ENCODE measurements at regions not wholly inside any gene's neighbourhood (a gene's known extent, or its start where the extent isn't known, plus 50 kb on each side); places are given as distances from the start of the nearest gene placed in this dataset.
"Not testable (repeated sequence)": the region's sequence is repeated elsewhere in the genome, so short reads cannot be mapped to it uniquely, and the experiment has no call there.

DNA sequence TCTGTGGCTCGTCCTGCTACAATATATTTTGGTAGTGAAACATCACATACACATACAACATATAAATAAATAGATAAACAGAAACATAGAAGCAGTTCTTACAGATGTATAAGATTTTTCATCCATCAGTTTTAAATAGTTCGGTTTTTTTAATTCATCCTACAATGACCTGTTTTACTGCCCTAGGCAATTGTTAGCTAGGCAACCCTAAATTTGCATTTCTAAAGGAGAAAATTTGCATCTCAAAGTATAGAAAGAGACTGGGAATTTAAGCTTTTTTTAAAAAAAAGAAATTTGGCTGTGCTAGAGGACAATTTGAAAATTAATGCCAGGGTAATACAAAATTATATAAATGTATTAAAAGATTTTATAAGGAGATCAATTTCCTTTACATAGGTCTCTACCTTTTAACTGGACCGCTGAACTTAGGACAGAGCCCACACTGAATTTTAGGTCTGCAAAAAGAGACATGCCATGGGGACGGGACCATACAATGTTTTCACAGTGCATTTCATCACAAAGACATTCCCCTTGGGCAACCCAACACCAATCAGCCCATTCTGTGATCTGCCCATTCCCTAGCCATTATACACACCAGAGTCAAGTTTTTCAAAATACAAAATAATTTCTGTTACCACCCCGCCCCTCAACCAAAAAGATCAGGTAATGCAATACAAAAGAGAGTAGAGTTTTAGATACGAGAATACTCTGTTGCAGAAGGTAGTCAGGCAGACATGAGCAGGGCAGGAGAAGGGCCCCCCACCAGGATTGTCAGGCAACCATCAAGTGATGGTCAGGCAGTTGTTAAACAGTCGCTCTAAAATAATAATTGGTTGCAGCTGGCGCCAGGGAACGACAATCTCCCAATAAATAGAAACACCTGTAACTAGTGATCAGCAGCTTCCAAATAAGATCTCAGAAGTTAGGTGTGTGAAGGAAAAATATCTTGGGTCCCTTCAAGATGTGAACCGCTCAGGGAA, 299.7 kb upstream of the SGCG start:
- no peak for DNase-seq

DNA sequence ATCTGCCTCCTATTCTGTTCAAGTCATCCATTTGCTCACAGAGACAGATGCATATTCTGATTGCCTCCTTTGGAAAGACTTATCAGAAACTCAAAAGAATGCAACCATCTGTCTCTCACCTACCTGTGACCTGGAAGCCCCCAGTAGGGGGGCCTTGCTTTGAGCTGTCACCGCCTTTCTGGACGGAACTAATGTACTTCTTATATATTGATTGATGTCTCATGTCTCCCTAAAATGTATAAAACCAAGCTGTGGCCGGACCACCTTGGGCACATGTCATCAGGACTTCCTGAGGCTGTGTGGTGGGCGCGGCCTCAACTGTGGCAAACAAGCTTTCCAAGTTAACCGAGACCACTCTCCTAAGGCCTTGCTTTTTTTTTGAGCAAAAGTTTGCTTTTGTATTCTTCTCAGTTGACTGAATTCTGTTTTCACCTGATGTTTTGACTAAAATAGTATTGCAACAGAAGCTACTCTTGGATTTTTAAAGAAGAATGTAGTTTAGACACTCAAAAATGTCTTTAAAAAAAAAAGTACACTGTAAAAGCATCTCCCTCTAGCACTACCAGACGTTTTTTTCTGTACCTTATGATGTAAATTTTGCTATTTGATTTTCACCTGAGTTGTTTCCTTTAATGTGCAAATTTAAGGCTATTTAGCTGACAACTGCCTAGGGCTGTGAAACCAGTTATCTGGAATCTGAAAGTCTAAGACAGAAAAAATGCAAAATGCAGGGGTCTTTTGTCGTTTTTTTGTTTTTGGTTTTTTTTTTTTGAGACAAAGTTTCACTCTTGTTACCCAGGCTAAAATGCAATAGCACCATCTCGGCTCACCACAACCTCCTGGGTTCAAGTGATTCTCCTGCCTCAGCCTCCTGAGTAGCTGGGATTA, 298.8 kb upstream of the SGCG start:
- DNase-seq: not testable (repeated sequence)

DNA sequence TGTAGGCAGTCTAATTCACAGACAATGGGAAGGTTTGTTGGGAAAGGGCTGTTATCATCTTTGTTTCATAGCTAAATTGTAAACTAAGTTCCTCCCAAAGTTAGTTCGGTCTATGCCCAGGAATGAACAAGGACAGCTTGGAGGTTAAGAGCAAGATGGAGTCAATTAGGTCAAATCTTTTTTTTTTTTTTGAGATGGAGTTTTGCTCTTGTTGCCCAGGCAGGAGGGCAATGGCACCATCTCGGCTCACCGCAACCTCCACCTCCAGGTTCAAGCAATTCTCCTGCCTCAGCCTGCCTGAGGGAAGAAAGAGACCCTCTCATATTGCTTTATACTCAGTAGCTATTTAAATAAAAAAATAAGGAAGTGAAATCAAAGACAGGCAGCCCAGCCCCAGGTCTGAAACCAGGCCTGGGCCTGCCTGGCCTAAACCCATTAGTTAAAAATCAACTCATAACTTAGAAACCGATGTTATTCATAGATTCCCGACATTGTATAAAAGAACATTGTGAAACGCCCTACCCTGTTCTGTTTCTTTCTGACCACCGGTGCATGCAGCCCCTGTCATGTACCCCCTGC, 297.4 kb upstream of the SGCG start:
- DNase-seq: no peak

DNA sequence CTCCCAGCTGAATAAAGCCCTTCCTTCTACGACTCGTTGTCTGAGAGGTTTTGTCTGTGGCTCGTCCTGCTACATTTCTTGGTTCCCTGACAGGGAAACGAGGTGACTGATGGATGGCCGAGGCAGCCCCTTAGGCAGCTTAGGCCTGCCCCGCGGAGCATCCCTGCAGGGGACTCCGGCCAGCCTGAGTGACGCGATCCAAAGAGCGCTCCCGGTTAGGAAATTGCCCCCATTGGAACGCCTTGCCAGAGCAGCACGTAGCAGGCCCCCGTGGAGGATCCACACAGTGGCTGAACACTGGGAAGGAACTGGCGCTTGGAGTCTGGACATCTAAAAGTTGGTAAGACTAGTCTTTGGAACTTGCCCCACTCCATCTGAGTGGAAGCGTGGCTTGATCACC, 296.8 kb upstream of the SGCG start:
- DNase-seq: no peak

DNA sequence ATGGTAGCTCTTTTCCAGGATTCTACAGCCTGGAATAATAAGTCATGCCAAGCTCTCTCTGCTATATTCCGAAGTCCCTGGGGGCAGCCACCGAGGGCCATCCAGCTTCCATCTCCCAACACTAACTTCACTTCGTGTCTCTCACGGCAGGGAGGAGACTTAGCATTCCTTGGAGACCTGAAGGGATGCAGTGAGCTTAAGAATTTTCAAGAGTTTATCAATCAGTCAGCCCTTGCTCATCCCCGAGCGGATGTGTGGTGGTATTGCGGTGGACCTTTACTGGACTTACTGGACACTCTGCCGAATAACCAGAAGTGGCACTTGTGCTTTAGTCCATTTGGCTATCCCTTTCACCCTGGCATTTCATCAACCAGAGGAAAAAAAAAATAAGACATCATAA, 294.7 kb upstream of the SGCG start:
- DNase-seq: not testable (repeated sequence)

GRCh38 chr13:22889376-22889775, 291.4 kb upstream of the SGCG start:
- not testable (repeated sequence) for DNase-seq

- DNase-seq: no peak
These were observed 287.6 kb upstream of the SGCG start for GRCh38 chr13:22893204-22893603.

- DNase-seq: no peak
These were observed 287.0 kb upstream of the SGCG start for GRCh38 chr13:22893777-22894176.

- no peak for DNase-seq
These were observed 283.0 kb upstream of the SGCG start for GRCh38 chr13:22897571-22898314.

DNA sequence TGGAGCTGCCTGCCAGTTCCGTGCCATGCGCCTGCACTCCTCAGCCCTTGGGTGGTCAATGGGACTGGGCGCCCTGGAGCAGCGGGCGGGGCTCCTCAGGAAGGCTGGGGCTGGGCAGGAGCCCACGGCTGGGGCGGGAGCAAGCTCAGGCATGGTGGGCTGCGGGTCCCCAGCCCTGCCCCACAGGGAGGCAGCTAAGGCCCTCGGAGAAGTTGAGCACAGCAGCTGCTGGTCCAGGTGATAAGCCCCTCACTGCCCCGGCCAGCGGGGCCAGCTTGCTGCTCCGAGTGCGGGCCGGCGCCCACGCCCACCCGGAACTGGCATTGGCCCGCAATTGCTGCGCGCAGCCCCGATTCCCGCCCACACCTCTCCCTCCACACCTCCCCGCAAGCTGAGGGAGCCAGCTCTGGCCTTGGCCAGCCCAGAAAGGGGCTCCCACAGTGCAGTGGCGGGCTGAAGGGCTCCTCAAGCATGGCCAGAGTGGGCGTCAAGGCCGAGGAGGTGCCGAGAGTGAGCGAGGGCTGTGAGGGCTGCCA, 280.3 kb upstream of the SGCG start:
- not testable (repeated sequence) for DNase-seq

DNA sequence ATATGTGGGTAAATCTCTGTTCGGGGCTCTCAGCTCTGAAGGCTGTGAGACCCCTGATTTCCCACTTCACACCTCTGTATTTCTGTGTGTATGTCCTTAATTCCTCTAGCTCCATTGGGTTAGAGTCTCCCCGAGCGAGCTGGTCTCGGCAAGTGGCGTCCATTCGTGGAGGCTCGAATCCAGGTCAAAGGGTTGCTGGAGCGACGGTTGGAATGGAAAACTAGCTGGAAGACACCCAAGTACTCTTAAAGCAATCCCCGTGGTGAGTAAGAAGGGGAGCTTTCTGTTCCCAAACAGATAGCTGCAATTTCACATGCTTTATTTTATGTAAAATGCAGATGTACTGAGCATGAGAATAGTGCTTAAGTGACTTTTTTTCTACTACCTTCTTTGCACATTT, 277.5 kb upstream of the SGCG start:
- DNase-seq: no peak

GRCh38 chr13:22903925-22904324, 276.9 kb upstream of the SGCG start:
- no peak for DNase-seq

DNA sequence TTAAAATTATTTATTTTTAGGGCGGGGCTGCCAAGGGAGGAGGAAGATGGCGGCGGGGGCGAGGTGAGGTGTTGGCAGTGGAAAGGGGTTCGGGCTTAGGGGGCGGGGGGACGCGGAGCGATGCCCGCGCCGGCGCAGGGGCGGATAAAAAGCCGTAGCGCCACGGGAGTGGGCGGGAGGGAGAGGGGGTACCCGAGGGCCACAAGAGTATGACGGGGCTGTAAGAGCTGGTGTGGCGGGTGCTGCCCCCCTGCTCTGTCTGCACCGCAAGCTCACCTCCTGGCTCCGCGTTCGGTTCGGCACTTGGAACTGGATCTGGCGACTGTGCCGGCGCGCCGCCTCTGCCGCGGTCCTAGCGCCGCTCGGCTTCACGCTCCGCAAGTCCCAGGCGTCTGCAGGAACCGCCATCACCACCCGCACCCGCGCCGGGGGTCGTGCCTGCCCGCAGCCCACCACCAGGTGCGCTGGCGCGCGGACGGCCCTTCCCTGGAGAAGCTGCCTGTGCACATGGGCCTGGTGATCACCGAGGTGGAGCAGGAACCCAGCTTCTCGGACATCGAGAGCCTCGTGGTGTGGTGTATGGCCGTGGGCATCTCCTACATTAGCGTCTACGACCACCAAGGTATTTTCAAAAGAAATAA, 265.2 kb upstream of the SGCG start:
- no peak for DNase-seq

DNA sequence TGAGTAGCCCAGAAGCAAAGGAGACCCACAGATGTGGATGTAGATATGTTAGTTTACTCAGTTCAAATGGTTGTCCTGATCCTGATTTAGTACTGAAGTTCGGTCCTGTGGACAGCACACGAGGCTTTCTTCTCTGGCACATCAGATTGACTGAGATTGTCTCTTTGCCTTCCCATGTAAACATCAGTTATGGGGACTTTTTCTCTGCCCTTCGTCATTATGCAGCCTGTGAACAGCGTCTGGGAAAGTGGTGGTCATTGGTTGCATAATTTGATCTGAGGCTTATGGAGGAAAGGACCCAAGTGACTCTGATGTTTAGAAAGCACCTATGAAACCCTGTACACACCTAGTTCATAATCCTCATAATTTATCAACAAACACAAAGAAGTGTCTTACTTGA, 264.5 kb upstream of the SGCG start:
- DNase-seq: not testable (repeated sequence)

DNA sequence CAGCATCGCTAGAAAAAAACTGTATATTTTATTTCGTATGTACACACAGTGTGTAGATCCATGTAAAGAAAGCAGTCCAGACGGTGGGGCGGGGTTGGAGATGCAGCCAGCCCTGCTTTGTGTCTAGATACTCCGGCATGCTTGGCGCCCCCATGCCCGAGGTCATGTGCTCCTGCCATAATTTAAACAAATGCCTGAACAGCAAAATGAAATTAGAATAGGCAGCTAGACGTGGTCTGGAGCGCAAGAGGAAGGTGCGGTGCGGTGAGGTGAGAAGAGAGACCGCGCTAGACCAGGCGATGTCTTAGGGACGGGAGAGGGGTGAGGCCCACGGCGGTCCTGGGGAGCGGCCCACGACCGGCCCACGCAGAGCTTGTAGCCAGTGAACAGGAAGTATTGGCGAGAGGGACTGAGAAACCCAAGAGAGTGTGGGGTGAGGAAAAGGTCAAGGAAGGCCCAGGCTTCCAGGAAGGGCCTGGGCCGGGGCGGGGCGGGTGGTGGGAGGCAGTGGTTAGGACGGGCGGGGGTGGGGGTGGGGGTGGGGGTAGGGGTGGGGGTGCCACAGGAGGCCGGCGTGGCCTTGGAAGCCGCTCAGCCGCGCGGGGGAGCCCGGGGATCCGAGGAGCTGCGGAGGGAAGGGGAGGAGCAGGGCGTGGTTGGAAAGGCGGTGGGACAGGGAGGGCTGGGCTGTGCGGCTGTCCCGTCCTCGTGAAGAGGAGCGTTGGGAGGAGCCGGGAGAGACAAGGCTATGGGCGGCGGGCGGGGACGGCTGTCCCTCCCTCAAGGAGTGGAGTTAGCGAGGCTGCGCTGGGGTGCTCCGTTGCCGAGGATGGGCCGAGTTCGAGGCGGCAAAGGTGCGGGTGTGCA, 254.7 kb upstream of the SGCG start:
- DNase-seq: no peak

DNA sequence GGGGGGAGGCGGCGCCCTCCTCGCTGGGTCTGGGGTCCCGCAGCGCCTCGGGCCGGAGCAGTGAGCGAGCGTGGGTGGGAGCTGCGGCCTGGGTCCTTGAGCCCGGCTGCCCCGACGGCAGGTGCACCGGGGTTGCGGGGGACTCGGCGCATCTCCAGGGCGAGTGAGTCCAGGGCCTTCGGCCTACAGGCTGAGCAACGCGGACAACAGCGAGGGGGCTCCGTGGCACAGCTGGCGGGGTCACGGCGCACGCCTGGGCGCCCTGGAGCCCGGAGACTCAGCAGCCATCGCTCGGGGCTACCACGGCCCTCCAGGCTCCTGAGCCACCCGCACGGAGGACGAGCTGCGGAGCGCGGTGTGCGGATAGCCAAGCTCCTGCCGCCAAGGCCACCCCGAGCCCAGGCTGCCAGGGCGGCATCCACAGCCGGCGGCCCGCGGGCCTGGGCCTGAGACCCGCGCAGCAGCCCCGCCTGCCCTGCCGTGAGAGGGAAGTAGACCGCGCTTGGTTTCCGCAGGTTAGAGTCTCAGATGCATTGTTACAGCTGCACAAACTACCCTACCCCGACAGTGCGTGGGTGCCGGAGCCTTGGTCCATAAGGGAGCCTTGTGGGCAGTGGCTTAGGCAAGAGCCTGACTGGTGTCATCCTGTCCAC, 253.9 kb upstream of the SGCG start:
- no peak for DNase-seq

GRCh38 chr13:22927845-22928244, 252.9 kb upstream of the SGCG start:
- DNase-seq: not testable (repeated sequence)

- DNase-seq: no peak
These were observed 251.2 kb upstream of the SGCG start for GRCh38 chr13:22929381-22930126.

DNA sequence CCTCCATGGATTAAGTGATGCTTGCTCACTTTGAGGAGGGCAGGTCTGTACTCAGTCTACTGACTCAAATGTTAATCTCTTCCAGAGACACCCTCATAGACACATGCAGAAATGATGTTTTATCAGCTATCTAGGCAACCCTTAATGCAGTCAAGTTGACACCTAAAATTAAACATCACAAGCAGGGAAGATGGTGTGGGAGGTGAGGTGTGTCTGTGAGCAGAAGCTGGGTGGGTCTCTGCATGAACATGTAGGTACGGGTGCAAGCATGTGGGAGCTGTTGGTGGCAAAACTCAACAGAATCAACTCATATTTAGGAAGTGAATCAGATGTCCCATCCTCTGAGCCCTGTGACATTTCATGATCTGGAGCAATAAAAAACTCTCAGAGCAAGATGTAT, 249.2 kb upstream of the SGCG start:
- DNase-seq: no peak

Data from NK-92 treated with Interleukin-12 subunit alpha and Interleukin-12 subunit beta, amount 100 ng/mL, for 24 hours (cell line).